ENCODE measurements at regions not wholly inside any gene's neighbourhood (a gene's known extent, or its start where the extent isn't known, plus 50 kb on each side); places are given as distances from the start of the nearest gene placed in this dataset.

DNA sequence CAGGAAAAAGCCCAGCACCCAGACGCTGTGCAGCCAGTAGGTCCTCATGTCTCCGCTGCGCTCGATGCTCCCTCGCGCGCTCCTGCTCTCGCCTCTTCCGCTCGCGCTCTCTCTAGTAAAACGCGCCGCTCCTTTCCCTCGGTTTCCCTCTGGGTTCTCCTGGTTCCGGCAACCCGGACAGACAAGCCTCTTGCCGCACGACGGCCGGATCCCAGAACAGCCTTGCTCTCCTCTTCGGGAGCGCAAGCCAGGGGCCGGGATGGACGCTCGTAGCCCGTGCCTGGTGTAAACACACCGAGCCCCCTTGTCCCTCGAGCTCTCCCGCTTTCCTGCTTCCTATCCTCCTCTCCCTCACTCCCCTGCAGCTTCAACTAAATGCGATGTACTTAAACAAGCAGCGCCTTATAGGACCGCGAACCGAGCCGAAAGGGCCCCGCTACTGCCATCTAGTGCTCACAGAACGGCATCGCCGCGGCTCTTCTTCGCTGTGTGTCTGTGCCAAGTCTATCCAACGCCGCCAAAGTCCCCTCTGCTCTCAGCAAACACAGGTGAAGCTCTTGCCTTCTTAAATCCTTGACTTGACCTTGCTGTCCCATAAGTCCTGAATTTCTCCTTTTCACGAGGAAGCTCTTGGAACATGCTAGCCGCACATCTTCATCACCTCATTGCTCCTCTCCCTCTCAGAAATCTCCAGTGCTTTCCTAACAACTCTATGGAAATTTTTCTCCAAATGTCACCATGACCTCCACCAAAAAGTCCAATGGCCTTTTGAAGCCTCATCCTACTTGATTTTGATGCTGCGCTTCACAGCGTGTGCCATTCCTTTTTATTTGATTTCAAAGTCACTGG, 1037.2 kb downstream of the IGSF11 start:
- intact Hi-C loops (cut with DNase I; ENCODE audit: low total_unique reads) = no loop called here

DNA sequence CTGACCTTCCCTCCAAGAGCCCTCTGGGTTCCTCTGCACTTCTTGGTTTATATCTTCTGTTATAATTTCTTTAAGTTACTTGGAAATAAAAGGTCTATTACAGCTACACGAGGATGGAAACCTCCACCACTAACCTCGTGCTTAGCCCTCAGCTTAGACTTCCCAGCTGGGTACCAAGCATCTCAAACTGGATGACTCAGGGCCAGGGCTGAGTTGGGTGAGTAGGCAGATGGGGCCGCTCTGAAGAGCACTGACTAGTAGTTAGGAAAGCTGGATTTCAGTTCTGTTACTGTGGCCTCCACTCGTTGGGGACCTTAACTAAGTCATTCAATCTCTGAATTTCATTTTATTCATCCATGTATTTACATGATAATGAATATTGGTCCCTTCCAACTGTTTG, 1036.6 kb downstream of the IGSF11 start:
- H3K27me3 ChIP-seq = peaks cover 25% of the 10 kb centered on the region
- no peak overlapping the region for H3K4me3 ChIP-seq
- TF ChIP-seq, protein P1, sequence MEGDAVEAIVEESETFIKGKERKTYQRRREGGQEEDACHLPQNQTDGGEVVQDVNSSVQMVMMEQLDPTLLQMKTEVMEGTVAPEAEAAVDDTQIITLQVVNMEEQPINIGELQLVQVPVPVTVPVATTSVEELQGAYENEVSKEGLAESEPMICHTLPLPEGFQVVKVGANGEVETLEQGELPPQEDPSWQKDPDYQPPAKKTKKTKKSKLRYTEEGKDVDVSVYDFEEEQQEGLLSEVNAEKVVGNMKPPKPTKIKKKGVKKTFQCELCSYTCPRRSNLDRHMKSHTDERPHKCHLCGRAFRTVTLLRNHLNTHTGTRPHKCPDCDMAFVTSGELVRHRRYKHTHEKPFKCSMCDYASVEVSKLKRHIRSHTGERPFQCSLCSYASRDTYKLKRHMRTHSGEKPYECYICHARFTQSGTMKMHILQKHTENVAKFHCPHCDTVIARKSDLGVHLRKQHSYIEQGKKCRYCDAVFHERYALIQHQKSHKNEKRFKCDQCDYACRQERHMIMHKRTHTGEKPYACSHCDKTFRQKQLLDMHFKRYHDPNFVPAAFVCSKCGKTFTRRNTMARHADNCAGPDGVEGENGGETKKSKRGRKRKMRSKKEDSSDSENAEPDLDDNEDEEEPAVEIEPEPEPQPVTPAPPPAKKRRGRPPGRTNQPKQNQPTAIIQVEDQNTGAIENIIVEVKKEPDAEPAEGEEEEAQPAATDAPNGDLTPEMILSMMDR (IDR thresholded peaks at IDR 0.05) = no peak
- no peak for TF ChIP-seq POLR2A (IDR thresholded peaks at IDR 0.05)
- no peak for TF ChIP-seq POLR2AphosphoS5 (IDR thresholded peaks at IDR 0.05)
- no peak for TF ChIP-seq EP300 (IDR thresholded peaks at IDR 0.05; ENCODE audit: low read depth)
- H3K27ac ChIP-seq = no peak overlapping the region
- no peak for DNase-seq
- intact Hi-C loops (cut with DNase I; ENCODE audit: low total_unique reads) (no loop called here), in situ Hi-C loops (cut with MboI; ENCODE audit: low pct_ligation_motif_present in 1 of 4, low pct_unique_long_range_greater_than_20kb in 1 of 4, low sequenced_read_pairs in 3 of 4) (no loop called here)
- no peaks in the 10 kb centered on the region for H3K9me3 ChIP-seq
- H3K36me3 ChIP-seq = no peaks in the 10 kb centered on the region
- WGBS, 2 donors (ENCODE audit: low coverage in 1 of 2) = 46 to 60% methylated on average over 1 to 4 of the region's 4 CpGs
- peaks cover 0 to 7% (median 3%) of the 10 kb centered on the region in 4 donors for H3K4me1 ChIP-seq

More for the DNA sequence above, 1037.2 kb downstream of the IGSF11 start:
- Histone ChIP-seq H3K27ac (peak overlapping the region in 2 of 4 donors; percentile 14 to 18), H3K4me3 (peak overlapping the region; percentile 25 to 65 (median 31)), H3K27me3 (peaks cover 25% of the 10 kb centered on the region), H3K9me3 (no peaks in the 10 kb centered on the region), H3K4me1 (peaks cover 0 to 7% (median 3%) of the 10 kb centered on the region in 4 donors), H3K36me3 (no peaks in the 10 kb centered on the region)
- in situ Hi-C loops (cut with MboI; ENCODE audit: low pct_ligation_motif_present in 1 of 4, low pct_unique_long_range_greater_than_20kb in 1 of 4, low sequenced_read_pairs in 3 of 4) = no loop called here
- TF ChIP-seq, protein P1 (IDR thresholded peaks at IDR 0.05) = peak; percentile 72 to 84 (median 84)
- TF ChIP-seq EP300 (IDR thresholded peaks at IDR 0.05; ENCODE audit: low read depth) = no peak
- TF ChIP-seq POLR2AphosphoS5 (IDR thresholded peaks at IDR 0.05) = no peak
- WGBS, 2 donors (ENCODE audit: low coverage in 1 of 2) = 14% methylated on average over 48 of the region's 48 CpGs; no CpG with 5 or more reads in 1 of the 2 donors
- DNase-seq = peak; percentile 75

DNA sequence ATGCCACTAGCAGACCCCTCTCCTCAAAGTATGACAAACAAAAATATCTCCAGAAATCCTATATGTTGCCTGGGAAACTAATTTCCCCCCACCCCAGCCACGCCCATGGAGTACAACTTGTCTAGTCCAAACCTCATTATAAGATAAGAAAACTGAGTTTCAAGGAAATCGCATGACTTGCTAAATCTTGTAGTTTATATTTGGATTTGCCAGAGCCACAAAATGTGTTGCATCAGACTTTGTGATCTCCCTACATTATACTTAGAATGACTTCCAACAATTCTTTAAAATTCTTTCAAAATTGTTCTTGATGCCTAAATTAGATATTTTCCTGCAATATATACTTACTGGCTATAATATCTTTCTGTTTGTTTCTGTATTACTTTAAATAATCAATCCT, 1034.4 kb downstream of the IGSF11 start:
- H3K27me3 ChIP-seq = peaks cover 18% of the 10 kb centered on the region

DNA sequence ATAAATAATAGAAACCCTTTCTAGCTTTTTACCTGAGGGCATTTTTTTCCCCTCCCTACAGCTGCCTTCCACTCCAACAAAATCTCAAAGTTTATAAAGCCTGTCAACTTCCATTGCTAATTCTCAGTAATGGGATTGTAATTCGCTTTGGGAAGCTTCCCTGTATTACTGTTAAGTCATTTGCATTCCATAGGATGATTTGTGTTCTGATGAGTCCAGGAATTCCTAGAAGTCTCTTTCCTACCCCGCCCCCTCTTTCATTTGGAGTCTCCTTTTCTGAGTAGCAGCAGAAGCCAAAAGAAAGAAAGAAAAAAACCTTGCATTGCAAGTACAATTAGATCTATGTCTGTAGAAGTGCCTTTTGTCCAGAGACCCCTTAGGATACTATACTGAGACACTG, 1033.3 kb downstream of the IGSF11 start:
- intact Hi-C loops (cut with DNase I; ENCODE audit: low total_unique reads) = no loop called here
- Histone ChIP-seq H3K4me3 (no peak overlapping the region), H3K27me3 (peaks cover 8% of the 10 kb centered on the region), H3K27ac (no peak overlapping the region), H3K36me3 (no peaks in the 10 kb centered on the region), H3K4me1 (peaks cover 0 to 7% (median 3%) of the 10 kb centered on the region in 4 donors), H3K9me3 (no peaks in the 10 kb centered on the region)
- in situ Hi-C loops (cut with MboI; ENCODE audit: low pct_ligation_motif_present in 1 of 4, low pct_unique_long_range_greater_than_20kb in 1 of 4, low sequenced_read_pairs in 3 of 4) = no loop called here
- no peak for TF ChIP-seq POLR2AphosphoS5 (IDR thresholded peaks at IDR 0.05)
- TF ChIP-seq, protein P1 (IDR thresholded peaks at IDR 0.05) = no peak
- TF ChIP-seq EP300 (IDR thresholded peaks at IDR 0.05; ENCODE audit: low read depth) = no peak
- no peak for TF ChIP-seq POLR2A (IDR thresholded peaks at IDR 0.05)
- no peak for DNase-seq
- WGBS, 2 donors (ENCODE audit: low coverage in 1 of 2) = 17 to 27% methylated on average over 2 of the region's 2 CpGs

More for the DNA sequence above, 1034.4 kb downstream of the IGSF11 start:
- Histone ChIP-seq H3K4me1 (peaks cover 0 to 7% (median 3%) of the 10 kb centered on the region in 4 donors), H3K4me3 (no peak overlapping the region), H3K9me3 (no peaks in the 10 kb centered on the region), H3K36me3 (no peaks in the 10 kb centered on the region), H3K27ac (no peak overlapping the region)
- no peak for DNase-seq
- WGBS, 2 donors (ENCODE audit: low coverage in 1 of 2) = 51 to 64% methylated on average over 2 of the region's 2 CpGs
- TF ChIP-seq EP300 (IDR thresholded peaks at IDR 0.05; ENCODE audit: low read depth) (no peak), POLR2AphosphoS5 (IDR thresholded peaks at IDR 0.05) (no peak), POLR2A (IDR thresholded peaks at IDR 0.05) (no peak)
- TF ChIP-seq, protein P1 (IDR thresholded peaks at IDR 0.05) = no peak
- intact Hi-C loops (cut with DNase I; ENCODE audit: low total_unique reads) = no loop called here
- in situ Hi-C loops (cut with MboI; ENCODE audit: low pct_ligation_motif_present in 1 of 4, low pct_unique_long_range_greater_than_20kb in 1 of 4, low sequenced_read_pairs in 3 of 4) = no loop called here

Measured in transverse colon (tissue), 4 donors.